NT2/D1 (cell line): ENCODE measurements at regions not wholly inside any gene's neighbourhood (a gene's known extent, or its start where the extent isn't known, plus 50 kb on each side); places are given as distances from the start of the nearest gene placed in this dataset.

Experiments used
- DNase-seq: peaks from one replicate; pipeline ENCODE4 v3.0.0-alpha.2; 2011; ENCODE audit warnings: low read depth, low spot score
- H3K27me3 ChIP-seq: 2 replicates; pipeline ENCODE4 v1.6.0; 2011; ENCODE audit warnings: mild to moderate bottlenecking; ENCODE audit not compliant: insufficient read length, insufficient read depth
- H3K36me3 ChIP-seq: 2 replicates; pipeline ENCODE4 v1.6.1; 2011; ENCODE audit warnings: mild to moderate bottlenecking, low read length, mixed read lengths; ENCODE audit not compliant: insufficient read depth, insufficient read length
- H3K4me1 ChIP-seq: 2 replicates; pipeline ENCODE4 v1.5.1; 2011; ENCODE audit not compliant: insufficient read depth, insufficient read length
- H3K4me3 ChIP-seq: 2 replicates; pipeline ENCODE4 v1.5.1; 2011; ENCODE audit warnings: low read depth; ENCODE audit not compliant: insufficient read length
- H3K9ac ChIP-seq: 2 replicates; pipeline ENCODE4 v1.6.0; 2011; ENCODE audit warnings: low read depth; ENCODE audit not compliant: insufficient read length
- H3K9me3 ChIP-seq: 2 replicates; pipeline ENCODE4 v1.5.1; 2011; ENCODE audit warnings: mild to moderate bottlenecking, low read length; ENCODE audit not compliant: insufficient read depth
- SUZ12 ChIP-seq: IDR thresholded peaks from 2 replicates; pipeline ENCODE4 v1.6.1; 2011; ENCODE audit not compliant: insufficient read length, insufficient read depth; ENCODE audit errors: extremely low read depth
- YY1 ChIP-seq: IDR thresholded peaks from 2 replicates; pipeline ENCODE4 v1.6.1; 2011; ENCODE audit not compliant: insufficient read length, insufficient read depth
- ZNF274 ChIP-seq: IDR thresholded peaks from 2 replicates; pipeline ENCODE4 v1.6.1; 2011; ENCODE audit warnings: mild to moderate bottlenecking, low read depth, low read length

DNA sequence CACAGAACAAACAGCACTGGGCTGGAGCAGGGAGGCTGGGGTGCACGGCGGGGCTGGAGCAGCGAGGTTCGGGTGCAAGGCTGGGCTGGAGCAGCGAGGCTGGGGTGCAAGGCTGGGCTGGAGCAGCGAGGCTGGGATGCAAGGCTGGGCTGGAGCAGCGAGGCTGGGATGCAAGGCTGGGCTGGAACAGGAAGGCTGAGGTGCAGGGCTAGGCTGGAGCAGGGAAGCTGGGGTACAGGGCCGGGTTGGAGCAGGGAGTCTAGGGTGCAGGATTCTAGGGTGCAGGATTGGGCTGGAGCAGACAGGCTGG, 198.5 kb downstream of the BRD1 start:
- Histone ChIP-seq H3K9ac (no peak overlapping the region), H3K4me1 (peaks cover 11% of the 10 kb centered on the region), H3K9me3 (no peaks in the 10 kb centered on the region), H3K27me3 (peaks cover 8% of the 10 kb centered on the region), H3K36me3 (no peaks in the 10 kb centered on the region), H3K4me3 (no peak overlapping the region)
- DNase-seq, result no peak
- TF ChIP-seq SUZ12 (no peak), ZNF274 (no peak), YY1 (no peak)

DNA sequence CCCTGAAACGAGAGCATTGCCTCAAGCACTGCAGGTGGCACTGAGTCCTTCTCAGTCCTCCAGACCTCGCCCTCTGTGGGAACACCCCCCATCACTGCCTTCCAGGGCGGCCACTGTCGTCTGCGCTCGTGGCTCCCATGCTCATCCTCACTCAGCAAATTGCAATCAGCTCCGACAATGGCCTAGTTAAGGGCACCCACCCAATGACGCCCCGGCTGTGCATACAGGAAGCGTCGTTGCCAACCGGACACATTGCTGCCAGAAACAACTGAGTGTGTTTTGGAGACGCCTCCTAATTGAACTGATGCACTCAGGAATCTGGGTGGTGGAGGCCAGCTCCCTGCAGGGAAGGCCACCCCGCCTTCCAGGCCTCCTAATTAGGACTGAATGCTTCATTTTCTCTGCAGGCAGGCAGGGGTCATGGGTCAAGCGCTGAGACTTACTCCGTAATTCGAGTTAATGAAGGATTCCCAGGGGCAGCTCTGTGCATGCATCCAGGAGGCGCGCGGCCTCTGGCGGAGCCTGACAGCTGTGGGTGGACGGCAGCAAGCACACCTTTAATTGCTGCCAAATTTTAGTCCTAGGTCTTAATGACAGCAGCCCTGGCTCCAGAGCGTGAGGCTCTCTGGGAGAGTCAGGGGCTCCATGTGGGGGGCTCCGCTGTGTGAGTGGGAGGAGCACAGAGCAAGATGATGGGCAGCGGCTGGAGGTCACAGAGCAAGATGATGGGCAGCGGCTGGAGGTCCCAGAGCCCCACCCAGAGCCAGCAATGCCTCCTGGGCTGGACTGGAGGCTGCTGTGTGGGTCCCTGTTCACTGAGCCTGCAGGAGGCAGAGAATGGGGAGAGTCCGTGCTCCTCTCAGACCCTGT, 199.0 kb downstream of the BRD1 start:
- no peak for DNase-seq
- Histone ChIP-seq H3K9me3 (no peaks in the 10 kb centered on the region), H3K9ac (no peak overlapping the region), H3K36me3 (no peaks in the 10 kb centered on the region), H3K27me3 (peaks cover 8% of the 10 kb centered on the region), H3K4me1 (peaks cover 11% of the 10 kb centered on the region), H3K4me3 (no peak overlapping the region)
- TF ChIP-seq ZNF274 (no peak), YY1 (no peak), SUZ12 (no peak)

DNA sequence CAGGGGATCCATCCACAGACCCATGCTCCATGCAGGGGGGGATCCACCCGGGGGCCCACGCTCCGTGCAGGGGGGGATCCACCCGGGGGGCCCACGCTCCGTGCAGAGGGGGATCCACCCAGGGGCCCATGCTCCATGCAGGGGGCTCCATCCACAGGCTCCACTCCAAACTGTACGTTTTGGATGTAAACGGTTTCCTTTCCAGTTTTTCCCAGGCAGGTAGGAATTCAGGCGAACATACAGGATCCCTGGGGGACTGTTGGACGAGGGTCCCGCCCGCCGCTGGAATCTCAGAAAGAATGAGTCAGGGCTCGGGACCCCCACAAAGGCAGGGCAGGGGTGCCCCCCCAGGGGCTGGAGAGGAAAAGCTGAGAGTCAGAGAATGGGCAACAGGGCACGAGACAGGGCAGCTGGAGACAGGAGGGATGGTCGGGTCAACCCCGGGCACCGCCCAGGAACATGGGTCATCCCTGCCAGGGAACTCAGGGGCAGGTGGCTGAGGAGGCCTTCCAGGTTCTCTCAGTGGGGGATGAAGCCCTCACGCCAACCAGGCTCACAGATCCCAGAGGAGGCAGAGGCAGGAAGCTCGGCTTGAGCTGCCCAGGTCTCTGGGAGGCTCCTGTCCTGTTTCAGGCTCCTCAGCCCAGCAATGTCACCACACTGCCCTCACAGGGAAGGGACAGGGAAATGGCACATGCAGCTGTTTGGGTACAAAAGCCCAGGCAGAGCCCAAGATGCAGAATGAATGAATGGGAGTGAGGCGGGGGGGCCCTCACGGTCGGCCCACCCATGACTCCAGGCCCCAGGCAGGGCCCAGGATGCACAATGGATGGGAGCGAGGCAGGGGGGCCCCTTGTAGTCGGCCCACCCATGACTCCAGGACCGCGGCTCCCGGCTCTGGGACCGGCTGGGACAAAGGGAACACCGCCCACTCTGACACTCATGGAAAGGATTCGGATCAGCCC, 200.2 kb downstream of the BRD1 start:
- Histone ChIP-seq H3K36me3 (no peaks in the 10 kb centered on the region), H3K27me3 (peaks cover 8% of the 10 kb centered on the region), H3K4me3 (no peak overlapping the region), H3K9ac (no peak overlapping the region), H3K9me3 (no peaks in the 10 kb centered on the region), H3K4me1 (peaks cover 11% of the 10 kb centered on the region)
- TF ChIP-seq ZNF274 (no peak), YY1 (no peak), SUZ12 (no peak)
- no peak for DNase-seq

DNA sequence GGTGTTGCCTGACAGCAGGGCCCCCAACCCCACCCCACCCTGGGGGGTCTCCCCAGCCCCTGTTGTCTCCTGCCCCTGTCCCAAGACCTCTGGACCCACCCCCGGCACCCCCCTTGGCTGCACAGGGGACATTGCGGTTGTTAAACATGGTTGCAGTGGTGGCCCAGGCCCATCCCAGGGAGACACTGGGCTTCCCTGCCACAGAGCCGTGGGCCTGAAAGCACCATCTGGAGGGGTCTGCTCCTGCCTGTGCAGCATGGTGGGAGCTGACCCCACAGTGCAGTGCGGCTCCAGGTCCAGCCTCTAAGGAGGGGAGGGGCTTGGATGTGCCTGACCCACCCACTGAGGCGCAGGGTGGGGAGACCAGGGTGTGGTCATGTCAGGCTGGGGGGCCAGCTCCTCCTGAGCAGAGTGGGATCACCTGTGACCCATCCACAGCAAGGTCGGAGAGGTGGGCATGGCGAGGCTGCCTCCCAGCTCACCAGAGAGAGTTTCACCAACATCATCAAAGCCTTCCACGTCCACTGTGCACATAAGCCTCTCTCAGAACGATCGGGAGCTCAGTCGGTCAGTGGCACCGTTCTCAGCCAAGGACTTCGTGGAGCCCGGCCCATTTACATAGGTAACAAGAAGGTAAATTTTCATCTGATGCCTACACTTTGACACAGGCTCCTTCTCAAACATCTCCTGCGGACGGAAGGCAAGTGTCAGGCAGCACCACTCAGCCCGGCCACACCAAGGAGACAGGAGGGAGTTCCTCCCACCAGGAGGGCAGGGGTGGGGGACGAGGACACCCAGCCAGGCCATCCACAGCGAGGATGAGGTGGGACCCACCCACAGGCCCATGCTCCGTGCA, 201.1 kb downstream of the BRD1 start:
- TF ChIP-seq SUZ12, result no peak
- TF ChIP-seq ZNF274, result no peak
- no peak for TF ChIP-seq YY1
- Histone ChIP-seq H3K36me3 (no peaks in the 10 kb centered on the region), H3K9ac (no peak overlapping the region), H3K4me3 (no peak overlapping the region), H3K9me3 (no peaks in the 10 kb centered on the region), H3K27me3 (peaks cover 4% of the 10 kb centered on the region), H3K4me1 (peaks cover 6% of the 10 kb centered on the region)
- DNase-seq, result no peak

DNA sequence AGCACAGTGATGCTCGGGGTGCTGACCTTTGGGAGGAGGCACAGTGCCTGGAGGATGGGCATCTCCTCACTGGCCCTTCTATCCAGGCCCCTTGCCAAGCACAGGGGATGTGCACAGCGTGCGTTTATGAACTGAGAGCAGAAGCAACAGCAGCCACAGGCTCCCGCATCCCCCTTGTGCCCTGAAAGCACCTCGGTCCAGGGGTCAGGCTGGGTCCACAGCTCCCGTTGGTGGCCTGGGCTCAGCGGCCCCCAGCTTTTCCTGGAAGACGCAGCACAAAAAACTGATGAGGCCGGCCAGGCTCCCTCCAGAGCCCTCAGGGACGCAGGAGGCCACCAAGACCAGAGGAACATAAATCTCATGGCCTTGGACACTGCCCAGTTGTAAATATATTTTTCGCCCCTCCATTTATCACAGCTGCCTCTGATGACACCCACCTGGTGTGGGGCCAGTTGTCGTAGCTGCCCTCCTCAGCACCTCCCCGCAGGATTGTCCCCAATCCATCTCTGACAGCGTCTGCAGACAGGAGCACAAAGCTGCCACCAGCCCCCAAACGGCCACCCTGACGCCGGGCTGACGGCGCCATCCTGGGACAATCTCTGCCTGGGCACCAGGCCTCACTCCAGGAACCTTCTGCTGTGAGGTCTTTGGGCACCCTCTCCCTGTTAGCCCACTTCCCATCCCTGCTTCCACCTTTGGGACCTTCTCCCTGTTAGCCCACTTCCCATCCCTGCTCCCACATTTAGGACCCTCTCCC, 203.1 kb downstream of the BRD1 start:
- no peak for TF ChIP-seq ZNF274
- no peak for TF ChIP-seq SUZ12
- TF ChIP-seq YY1, result no peak
- H3K36me3 ChIP-seq, result no peaks in the 10 kb centered on the region
- no peaks in the 10 kb centered on the region for H3K27me3 ChIP-seq

DNA sequence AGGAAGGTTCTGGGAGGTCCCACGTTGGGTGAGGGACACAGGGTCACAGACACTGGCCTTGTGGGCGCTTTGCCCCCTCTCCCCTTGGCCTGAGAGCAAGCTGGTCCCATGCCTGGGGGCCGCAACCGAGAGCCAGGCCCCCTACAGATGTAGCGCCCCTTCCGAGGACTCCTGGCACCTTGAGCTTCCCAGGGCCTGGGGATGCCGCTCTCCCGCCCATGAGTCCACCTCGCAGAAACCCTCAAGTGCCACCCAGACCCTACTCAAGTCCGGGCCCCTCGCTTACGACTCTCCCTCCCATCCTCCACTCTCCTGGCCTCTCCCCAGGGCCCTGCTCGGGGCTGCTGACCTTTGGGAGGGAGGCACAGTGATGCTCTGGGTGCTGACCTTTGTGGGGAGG, 204.0 kb downstream of the BRD1 start:
- H3K27me3 ChIP-seq, result no peaks in the 10 kb centered on the region
- H3K36me3 ChIP-seq, result no peaks in the 10 kb centered on the region
- DNase-seq, result no peak
- H3K9me3 ChIP-seq, result no peaks in the 10 kb centered on the region
- TF ChIP-seq ZNF274, result no peak
- TF ChIP-seq SUZ12, result no peak
- TF ChIP-seq YY1, result no peak
- no peak overlapping the region for H3K9ac ChIP-seq
- H3K4me3 ChIP-seq, result no peak overlapping the region
- peaks cover 7% of the 10 kb centered on the region for H3K4me1 ChIP-seq

More for the DNA sequence above, 203.1 kb downstream of the BRD1 start:
- Histone ChIP-seq H3K4me1 (peaks cover 7% of the 10 kb centered on the region), H3K9ac (no peak overlapping the region), H3K9me3 (no peaks in the 10 kb centered on the region), H3K4me3 (no peak overlapping the region)
- DNase-seq, result no peak
